ENCODE measurements at regions not wholly inside any gene's neighbourhood (a gene's known extent, or its start where the extent isn't known, plus 50 kb on each side); places are given as distances from the start of the nearest gene placed in this dataset.

DNA sequence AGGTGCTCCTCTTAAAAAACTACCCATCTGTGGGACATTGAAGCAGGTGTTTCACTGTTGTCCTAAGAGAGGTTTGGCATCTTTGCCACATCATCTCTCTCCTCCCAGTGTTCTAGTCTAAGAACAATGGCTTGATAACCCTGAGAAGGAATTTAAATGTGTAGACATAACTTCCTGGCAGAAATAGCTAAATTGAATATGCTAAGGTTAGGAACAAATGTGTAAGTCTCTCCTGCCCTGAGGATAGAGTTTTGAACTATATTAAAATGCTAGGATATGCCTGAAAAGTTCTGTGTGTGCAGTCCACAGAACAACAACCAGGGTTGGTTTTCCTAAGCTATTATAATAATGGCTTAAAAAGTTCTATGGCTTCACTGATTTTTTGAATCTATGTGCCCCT is 106.6 kb downstream of the LRRC70 start:
- TF ChIP-seq CTCF (conservative IDR thresholded peaks at IDR 0.05; ENCODE audit: low read depth, low read length), result no peak
- DNase-seq (ENCODE audit: low read depth), result no peak
- H3K4me3 ChIP-seq (ENCODE audit: low read length), result no peak overlapping the region

GRCh38 chr5:62684310-62684709 is 105.7 kb downstream of the LRRC70 start:
- DNase-seq (ENCODE audit: low read depth), result no peak
- no peak for TF ChIP-seq CTCF (conservative IDR thresholded peaks at IDR 0.05; ENCODE audit: low read depth, low read length)
- no peak overlapping the region for H3K4me3 ChIP-seq (ENCODE audit: low read length)

- no peak for DNase-seq (ENCODE audit: low read depth)
- no peak for TF ChIP-seq CTCF (conservative IDR thresholded peaks at IDR 0.05; ENCODE audit: low read depth, low read length)
These were observed 103.4 kb downstream of the LRRC70 start for GRCh38 chr5:62682059-62682458.

GRCh38 chr5:62681117-62681850 is 102.7 kb downstream of the LRRC70 start:
- TF ChIP-seq CTCF (conservative IDR thresholded peaks at IDR 0.05; ENCODE audit: low read depth, low read length), result no peak

More at GRCh38 chr5:62682059-62682458, 103.4 kb downstream of the LRRC70 start:
- H3K4me3 ChIP-seq (ENCODE audit: low read length), result no peak overlapping the region

DNA sequence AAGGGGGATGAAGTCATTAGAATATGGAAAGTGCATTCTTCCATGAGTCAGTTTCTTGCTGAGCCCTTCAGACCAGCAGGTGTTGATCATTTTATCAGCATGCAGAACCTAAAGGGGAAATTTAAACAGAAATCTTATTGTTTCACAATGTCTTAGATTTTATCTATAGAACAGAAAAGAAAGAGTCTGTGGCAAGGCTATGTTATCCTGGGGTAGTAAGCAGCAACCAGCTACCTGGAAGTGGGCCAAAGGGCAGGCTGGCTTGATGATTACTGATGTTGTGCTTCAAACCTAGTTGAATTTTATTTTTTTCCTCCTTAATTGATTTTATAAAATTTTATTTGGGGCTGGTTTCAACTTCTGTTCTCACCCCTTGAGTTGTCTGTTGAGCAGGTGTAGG is 101.5 kb downstream of the LRRC70 start:
- TF ChIP-seq CTCF (conservative IDR thresholded peaks at IDR 0.05; ENCODE audit: low read depth, low read length), result no peak
- no peak for DNase-seq (ENCODE audit: low read depth)

More at GRCh38 chr5:62681117-62681850, 102.7 kb downstream of the LRRC70 start:
- DNase-seq (ENCODE audit: low read depth), result no peak
- no peak overlapping the region for H3K4me3 ChIP-seq (ENCODE audit: low read length)

More for the DNA sequence above, 101.5 kb downstream of the LRRC70 start:
- H3K4me3 ChIP-seq (ENCODE audit: low read length), result no peak overlapping the region
